BJ (cell line): ENCODE measurements at regions not wholly inside any gene's neighbourhood (a gene's known extent, or its start where the extent isn't known, plus 50 kb on each side); places are given as distances from the start of the nearest gene placed in this dataset.

ENCODE experiments used
- CTCF ChIA-PET: fragments of 350-600 bp; formaldehyde crosslinking; extraction: SDS; loops from one replicate; lab custom pipeline; 2021; ENCODE audit warnings: antibody characterized with exemption, inconsistent platforms; lab: Yijun Ruan, JAX
- POLR2A ChIA-PET: fragments of 300-600 bp; sonication (Branson Sonifier 250); formaldehyde crosslinking; extraction: SDS; loops from one replicate; lab custom pipeline; 2021; ENCODE audit warnings: antibody characterized with exemption; lab: Charles Lee
- DNase-seq: peaks from one replicate; pipeline ENCODE4 v3.0.0-alpha.2; 2011; ENCODE audit warnings: low read depth
- H3K27me3 ChIP-seq: 2 replicates; pipeline ENCODE4 v1.6.0; 2011; ENCODE audit warnings: low read length; ENCODE audit not compliant: control insufficient read depth, insufficient read depth
- H3K36me3 ChIP-seq: 2 replicates; pipeline ENCODE4 v1.5.1; 2011; ENCODE audit warnings: low read length; ENCODE audit not compliant: control insufficient read depth, insufficient read depth
- H3K4me3 ChIP-seq: 2 replicates; pipeline ENCODE4 v1.5.1; 2011; ENCODE audit warnings: low read depth, mild to moderate bottlenecking, control low read depth, low read length
- TF ChIP-seq, protein P1 (sequence below): IDR thresholded peaks from 2 replicates; pipeline ENCODE4 v1.5.1; 2011; ENCODE audit warnings: low read depth, mild to moderate bottlenecking, control low read depth, inconsistent platforms, low read length, moderate library complexity; ENCODE audit not compliant: insufficient read depth

DNA sequence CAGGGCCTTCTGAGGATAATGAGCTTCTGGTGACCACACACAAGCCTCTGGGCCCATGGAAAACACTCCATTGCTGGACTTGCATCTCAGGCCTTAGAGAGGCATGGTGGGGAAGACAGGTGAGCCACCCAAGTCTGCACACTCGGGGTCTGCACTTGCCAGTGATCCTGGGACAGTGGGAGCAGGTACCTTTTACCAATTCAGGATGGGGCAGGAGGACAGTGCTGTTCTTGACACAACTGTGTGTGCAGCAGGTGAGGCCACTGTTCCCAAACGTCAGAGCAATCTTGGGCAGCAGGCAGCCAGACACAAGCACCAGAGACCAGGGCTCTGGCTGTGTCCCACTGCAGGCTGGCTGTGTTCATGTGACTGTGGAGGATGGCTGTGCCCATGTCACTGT is 221.3 kb downstream of the ERMARD start:
- ChIA-PET CTCF (no interaction called here), POLR2A (no interaction called here)
- no peak for DNase-seq
- H3K4me3 ChIP-seq, result no peak overlapping the region
- H3K27me3 ChIP-seq, result no peaks in the 10 kb centered on the region
- no peaks in the 10 kb centered on the region for H3K36me3 ChIP-seq
- TF ChIP-seq, protein P1, sequence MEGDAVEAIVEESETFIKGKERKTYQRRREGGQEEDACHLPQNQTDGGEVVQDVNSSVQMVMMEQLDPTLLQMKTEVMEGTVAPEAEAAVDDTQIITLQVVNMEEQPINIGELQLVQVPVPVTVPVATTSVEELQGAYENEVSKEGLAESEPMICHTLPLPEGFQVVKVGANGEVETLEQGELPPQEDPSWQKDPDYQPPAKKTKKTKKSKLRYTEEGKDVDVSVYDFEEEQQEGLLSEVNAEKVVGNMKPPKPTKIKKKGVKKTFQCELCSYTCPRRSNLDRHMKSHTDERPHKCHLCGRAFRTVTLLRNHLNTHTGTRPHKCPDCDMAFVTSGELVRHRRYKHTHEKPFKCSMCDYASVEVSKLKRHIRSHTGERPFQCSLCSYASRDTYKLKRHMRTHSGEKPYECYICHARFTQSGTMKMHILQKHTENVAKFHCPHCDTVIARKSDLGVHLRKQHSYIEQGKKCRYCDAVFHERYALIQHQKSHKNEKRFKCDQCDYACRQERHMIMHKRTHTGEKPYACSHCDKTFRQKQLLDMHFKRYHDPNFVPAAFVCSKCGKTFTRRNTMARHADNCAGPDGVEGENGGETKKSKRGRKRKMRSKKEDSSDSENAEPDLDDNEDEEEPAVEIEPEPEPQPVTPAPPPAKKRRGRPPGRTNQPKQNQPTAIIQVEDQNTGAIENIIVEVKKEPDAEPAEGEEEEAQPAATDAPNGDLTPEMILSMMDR, result no peak

DNA sequence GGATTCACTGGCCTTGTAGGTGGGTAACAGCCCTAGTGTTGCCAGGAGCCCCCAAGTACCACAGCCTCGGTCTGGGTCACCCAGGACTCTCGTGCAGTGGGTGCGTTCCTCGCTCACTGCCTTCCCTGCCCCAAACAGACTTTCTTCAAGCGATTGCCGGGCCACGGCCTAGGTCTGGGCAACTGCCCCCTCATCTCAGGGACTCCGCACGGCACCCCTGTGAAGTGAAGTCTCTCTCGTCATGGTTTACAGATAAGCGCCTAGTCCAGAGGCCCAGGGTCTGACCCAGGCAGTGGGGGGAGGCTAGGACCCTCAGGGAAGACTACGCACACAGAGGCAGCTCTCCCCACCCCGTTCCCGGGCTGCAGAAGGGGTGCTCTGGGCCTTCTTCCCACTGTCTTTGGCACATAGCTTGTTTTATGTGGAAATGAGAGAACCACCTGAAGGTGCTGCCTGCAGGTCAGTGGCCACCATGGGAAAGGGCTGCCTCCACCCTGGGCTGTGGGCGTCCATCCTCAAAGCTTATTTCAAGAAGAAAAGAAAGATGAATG is 220.8 kb downstream of the ERMARD start:
- CTCF ChIA-PET, result no interaction called here
- no peaks in the 10 kb centered on the region for H3K36me3 ChIP-seq
- POLR2A ChIA-PET, result no interaction called here
- H3K4me3 ChIP-seq, result no peak overlapping the region
- TF ChIP-seq, protein P1, result no peak
- DNase-seq, result no peak
- no peaks in the 10 kb centered on the region for H3K27me3 ChIP-seq

DNA sequence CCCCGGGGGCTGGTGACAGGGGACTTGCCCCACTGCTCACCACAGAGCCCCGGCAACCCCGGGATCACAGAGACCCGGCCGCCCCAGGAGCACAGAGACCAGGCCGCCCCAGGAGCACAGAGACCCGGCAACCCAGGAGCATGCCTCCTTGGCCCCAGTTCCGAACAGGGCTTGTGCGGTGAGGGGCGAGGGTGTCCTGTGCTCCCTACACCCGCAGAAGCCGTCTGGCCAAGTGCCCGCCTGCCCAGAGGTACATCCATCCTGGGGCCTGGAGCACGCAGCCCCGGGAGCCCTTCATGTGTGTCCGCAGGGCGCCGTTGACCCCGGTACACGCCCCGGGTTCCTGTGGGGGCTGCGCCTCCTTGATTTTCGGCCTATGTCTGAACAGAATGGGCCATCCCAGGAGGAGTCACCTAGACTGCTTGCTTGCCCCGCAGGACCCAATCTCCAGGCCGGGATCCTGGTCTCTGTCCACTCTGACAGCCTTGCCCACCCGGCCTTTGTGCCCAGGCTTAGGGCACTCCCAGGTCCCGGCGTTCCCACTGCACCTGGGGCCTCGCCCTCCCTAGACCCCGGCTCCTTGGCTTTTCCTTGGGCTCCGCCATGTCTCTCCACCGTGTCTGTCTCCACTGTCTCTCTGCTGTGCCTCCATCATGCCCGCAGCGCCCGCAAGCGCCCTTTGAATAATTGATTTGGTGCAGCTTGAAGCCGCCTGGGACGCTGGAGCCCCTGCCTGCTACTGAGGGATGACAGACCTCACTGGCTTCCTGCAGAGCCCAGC is 219.8 kb downstream of the ERMARD start:
- ChIA-PET CTCF (no interaction called here), POLR2A (no interaction called here)
- DNase-seq, result no peak
- TF ChIP-seq, protein P1, result no peak
- H3K4me3 ChIP-seq, result no peak overlapping the region
- no peaks in the 10 kb centered on the region for H3K27me3 ChIP-seq
- no peaks in the 10 kb centered on the region for H3K36me3 ChIP-seq

DNA sequence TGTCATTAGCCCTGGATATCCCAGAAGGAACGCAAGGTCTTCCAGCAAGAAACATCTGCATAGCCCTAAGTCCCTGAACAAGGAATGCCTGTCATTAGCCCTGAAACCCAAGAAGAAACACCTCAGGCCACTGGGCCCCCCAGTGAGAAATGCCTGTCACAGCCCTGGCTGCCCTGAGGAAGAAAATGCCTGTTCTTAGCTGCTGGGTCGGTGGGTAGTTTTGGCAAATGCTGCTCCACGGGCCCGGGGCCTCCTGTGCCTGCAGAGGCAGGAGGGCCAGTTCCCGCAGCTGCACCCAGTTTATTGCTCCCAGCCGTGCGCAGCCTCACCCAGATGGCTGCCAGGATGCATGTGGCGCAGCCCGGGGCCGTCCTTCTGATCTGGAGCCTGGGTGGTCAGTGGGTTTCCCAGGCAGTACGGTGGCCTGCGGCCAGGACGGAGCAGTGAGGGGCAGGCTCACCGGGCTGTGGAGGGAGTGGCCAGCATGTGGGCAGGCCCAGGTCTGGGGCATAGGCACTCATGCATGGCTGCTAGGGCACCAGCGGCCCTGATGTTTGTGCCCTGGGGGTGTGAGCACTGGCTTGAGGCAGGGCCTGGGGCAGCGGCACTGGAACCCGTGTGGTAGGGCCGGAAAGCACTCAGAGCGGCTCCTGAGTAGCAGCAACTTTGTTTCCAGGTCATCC is 219.0 kb downstream of the ERMARD start:
- ChIA-PET POLR2A (no interaction called here), CTCF (no interaction called here)
- no peak overlapping the region for H3K4me3 ChIP-seq
- DNase-seq, result no peak
- no peaks in the 10 kb centered on the region for H3K36me3 ChIP-seq
- H3K27me3 ChIP-seq, result no peaks in the 10 kb centered on the region
- TF ChIP-seq, protein P1, result no peak

DNA sequence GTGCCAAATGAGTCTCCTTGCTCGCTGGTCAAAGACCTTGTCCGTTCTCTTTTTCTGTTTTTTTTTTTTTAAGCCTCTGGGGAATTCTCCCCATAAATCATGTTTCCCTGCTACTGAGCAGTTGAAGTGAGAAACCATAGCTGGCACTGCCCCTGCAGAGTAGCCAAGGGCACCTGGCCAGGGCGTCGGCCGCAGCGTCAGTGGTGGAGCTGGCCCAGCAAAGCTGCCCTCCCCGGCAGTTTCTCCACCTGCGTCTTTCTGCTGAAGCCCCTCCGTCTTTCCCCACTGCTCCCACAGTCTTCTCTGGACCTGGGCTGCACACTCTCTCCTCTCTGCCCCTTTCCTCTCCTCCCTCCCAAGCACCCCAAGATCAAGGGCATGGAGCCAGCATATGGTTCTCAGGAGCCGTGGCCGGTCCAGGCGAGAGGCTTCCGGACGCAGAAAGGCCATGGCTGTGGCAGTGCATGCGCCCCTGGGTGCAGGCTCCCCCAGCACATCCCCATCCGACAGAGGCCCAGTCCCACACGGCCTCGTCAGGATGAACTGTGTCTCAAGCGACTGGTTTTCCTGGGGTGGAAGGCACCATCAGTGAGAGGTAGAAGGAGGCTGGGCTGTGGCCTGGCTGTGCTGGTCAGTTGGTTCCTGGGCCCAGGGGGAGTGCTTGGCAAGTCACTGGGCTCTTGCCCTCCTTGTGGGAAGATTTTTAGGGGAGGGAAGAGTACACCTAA is 218.1 kb downstream of the ERMARD start:
- H3K36me3 ChIP-seq, result no peaks in the 10 kb centered on the region
- ChIA-PET CTCF (no interaction called here), POLR2A (no interaction called here)
- H3K4me3 ChIP-seq, result no peak overlapping the region
- TF ChIP-seq, protein P1, result no peak
- no peaks in the 10 kb centered on the region for H3K27me3 ChIP-seq
- no peak for DNase-seq
